Epithelial cell of esophagus (primary cell): ENCODE measurements at regions not wholly inside any gene's neighbourhood (a gene's known extent, or its start where the extent isn't known, plus 50 kb on each side); places are given as distances from the start of the nearest gene placed in this dataset.

Experiments
- DNase-seq: peaks from one replicate; pipeline ENCODE4 v3.0.0; 2010; ENCODE audit warnings: low read depth
- H3K4me3 ChIP-seq: 2 replicates; pipeline ENCODE4 v1.5.1; 2011; ENCODE audit warnings: mild to moderate bottlenecking, low read length, control low read depth
- CTCF ChIP-seq: IDR thresholded peaks from 2 replicates; pipeline ENCODE4 v1.5.1; 2011; ENCODE audit warnings: low read depth, mild to moderate bottlenecking, low read length, control low read depth, inconsistent platforms; ENCODE audit not compliant: insufficient read depth; ENCODE audit errors: missing control alignments

GRCh38 chr2:122749405-122749804 is 994.0 kb downstream of the TSN start:
- no peak for TF ChIP-seq CTCF
- no peak overlapping the region for H3K4me3 ChIP-seq
- DNase-seq: no peak

GRCh38 chr2:122750095-122750494 is 994.6 kb downstream of the TSN start:
- no peak for TF ChIP-seq CTCF
- no peak overlapping the region for H3K4me3 ChIP-seq
- DNase-seq: no peak

- TF ChIP-seq CTCF: no peak
- no peak for DNase-seq
- no peak overlapping the region for H3K4me3 ChIP-seq
Measured at GRCh38 chr2:122750808-122751207, 995.4 kb downstream of the TSN start.

- DNase-seq: no peak
- no peak for TF ChIP-seq CTCF
Measured at GRCh38 chr2:122753336-122753735, 997.9 kb downstream of the TSN start.

GRCh38 chr2:122754561-122754960 is 999.1 kb downstream of the TSN start:
- TF ChIP-seq CTCF: no peak
- H3K4me3 ChIP-seq: no peak overlapping the region
- no peak for DNase-seq

More at GRCh38 chr2:122753336-122753735, 997.9 kb downstream of the TSN start:
- H3K4me3 ChIP-seq: no peak overlapping the region

GRCh38 chr2:122755281-122755780 is 999.9 kb downstream of the TSN start:
- DNase-seq: no peak
- no peak overlapping the region for H3K4me3 ChIP-seq
- TF ChIP-seq CTCF: no peak

- TF ChIP-seq CTCF: no peak
- no peak for DNase-seq
- no peak overlapping the region for H3K4me3 ChIP-seq
Measured at GRCh38 chr2:122758967-122759366, 1003.5 kb downstream of the TSN start.
